ENCODE measurements at regions not wholly inside any gene's neighbourhood (a gene's known extent, or its start where the extent isn't known, plus 50 kb on each side); places are given as distances from the start of the nearest gene placed in this dataset.
A peak's percentile ranks its signal among the peaks of the same experiment; 100 is the strongest.
"Not testable (repeated sequence)": the region's sequence is repeated elsewhere in the genome, so short reads cannot be mapped to it uniquely, and the experiment has no call there.

GRCh38 chr4:109368661-109369060 is 65.0 kb upstream of the SEC24B start:
- H3F3A ChIP-seq (ENCODE audit: low read depth) = no peaks in the 10 kb centered on the region
- no peak overlapping the region for H3K4me3 ChIP-seq (ENCODE audit: low read length, poor library complexity, severe bottlenecking)
- no peaks in the 10 kb centered on the region for H3K36me3 ChIP-seq (ENCODE audit: insufficient read depth, low read length)
- H4K20me1 ChIP-seq (ENCODE audit: insufficient read depth, low read length, poor library complexity, severe bottlenecking) = no peaks in the 10 kb centered on the region
- no peaks in the 10 kb centered on the region for H3K9me2 ChIP-seq (replicated peaks; ENCODE audit: low read depth, low read length)
- TF ChIP-seq CTCF (conservative IDR thresholded peaks at IDR 0.05; ENCODE audit: low read length) = no peak
- TF ChIP-seq EZH2phosphoT487 (IDR thresholded peaks at IDR 0.05; ENCODE audit: borderline replicate concordance) = no peak
- no peaks in the 10 kb centered on the region for H3K4me1 ChIP-seq (ENCODE audit: insufficient read depth, low read length, poor library complexity, severe bottlenecking)
- no peak overlapping the region for H3K9ac ChIP-seq (ENCODE audit: low read depth, low read length, poor library complexity, severe bottlenecking)
- no peak overlapping the region for H3K4me2 ChIP-seq (ENCODE audit: low read depth, low read length, poor library complexity, severe bottlenecking)
- H2AFZ ChIP-seq (ENCODE audit: low read length) = no peak overlapping the region
- H3K79me2 ChIP-seq (ENCODE audit: insufficient read depth, low read length) = no peaks in the 10 kb centered on the region
- H3K9me3 ChIP-seq (ENCODE audit: insufficient read depth, low read depth, low read length) = no peaks in the 10 kb centered on the region
- H3K27me3 ChIP-seq (ENCODE audit: insufficient read depth, low read length, poor library complexity, severe bottlenecking) = peaks cover 100% of the 10 kb centered on the region

GRCh38 chr4:109365939-109366338 is 63.5 kb upstream of the COL25A1 start:
- no peaks in the 10 kb centered on the region for H3F3A ChIP-seq (ENCODE audit: low read depth)
- peaks cover 100% of the 10 kb centered on the region for H3K27me3 ChIP-seq (ENCODE audit: insufficient read depth, low read length, poor library complexity, severe bottlenecking)
- no peaks in the 10 kb centered on the region for H3K79me2 ChIP-seq (ENCODE audit: insufficient read depth, low read length)
- no peaks in the 10 kb centered on the region for H3K9me2 ChIP-seq (replicated peaks; ENCODE audit: low read depth, low read length)
- no peak overlapping the region for H3K4me2 ChIP-seq (ENCODE audit: low read depth, low read length, poor library complexity, severe bottlenecking)
- H3K36me3 ChIP-seq (ENCODE audit: insufficient read depth, low read length) = no peaks in the 10 kb centered on the region
- H3K9me3 ChIP-seq (ENCODE audit: insufficient read depth, low read depth, low read length) = no peaks in the 10 kb centered on the region
- no peak for TF ChIP-seq EZH2phosphoT487 (IDR thresholded peaks at IDR 0.05; ENCODE audit: borderline replicate concordance)
- TF ChIP-seq CTCF (conservative IDR thresholded peaks at IDR 0.05; ENCODE audit: low read length) = no peak
- H3K9ac ChIP-seq (ENCODE audit: low read depth, low read length, poor library complexity, severe bottlenecking) = no peak overlapping the region
- H4K20me1 ChIP-seq (ENCODE audit: insufficient read depth, low read length, poor library complexity, severe bottlenecking) = no peaks in the 10 kb centered on the region
- no peaks in the 10 kb centered on the region for H3K4me1 ChIP-seq (ENCODE audit: insufficient read depth, low read length, poor library complexity, severe bottlenecking)
- no peak overlapping the region for H2AFZ ChIP-seq (ENCODE audit: low read length)
- H3K4me3 ChIP-seq (ENCODE audit: low read length, poor library complexity, severe bottlenecking) = no peak overlapping the region

- not testable (repeated sequence) for H3K4me3 ChIP-seq (ENCODE audit: low read length, poor library complexity, severe bottlenecking); H3F3A ChIP-seq (ENCODE audit: low read depth); H3K9me2 ChIP-seq (replicated peaks; ENCODE audit: low read depth, low read length); H4K20me1 ChIP-seq (ENCODE audit: insufficient read depth, low read length, poor library complexity, severe bottlenecking); H3K4me2 ChIP-seq (ENCODE audit: low read depth, low read length, poor library complexity, severe bottlenecking); H3K79me2 ChIP-seq (ENCODE audit: insufficient read depth, low read length); H3K9ac ChIP-seq (ENCODE audit: low read depth, low read length, poor library complexity, severe bottlenecking); H3K9me3 ChIP-seq (ENCODE audit: insufficient read depth, low read depth, low read length); H3K4me1 ChIP-seq (ENCODE audit: insufficient read depth, low read length, poor library complexity, severe bottlenecking); H3K36me3 ChIP-seq (ENCODE audit: insufficient read depth, low read length); H2AFZ ChIP-seq (ENCODE audit: low read length)
- H3K27me3 ChIP-seq (ENCODE audit: insufficient read depth, low read length, poor library complexity, severe bottlenecking) = peaks cover 100% of the 10 kb centered on the region
These were observed 62.8 kb upstream of the COL25A1 start for GRCh38 chr4:109365297-109365696.

GRCh38 chr4:109359040-109359646 is 56.7 kb upstream of the COL25A1 start:
- Histone ChIP-seq H3K4me2 (ENCODE audit: low read depth, low read length, poor library complexity, severe bottlenecking) (peak overlapping the region; percentile 43), H3F3A (ENCODE audit: low read depth) (0 out of 2 replicates have a peak, but pooled peaks cover 2% of the 10 kb centered on the region)

More at GRCh38 chr4:109359040-109359646, 56.7 kb upstream of the COL25A1 start:
- Histone ChIP-seq H3K4me1 (ENCODE audit: insufficient read depth, low read length, poor library complexity, severe bottlenecking) (peaks cover 13% of the 10 kb centered on the region), H3K9ac (ENCODE audit: low read depth, low read length, poor library complexity, severe bottlenecking) (no peak overlapping the region), H3K4me3 (ENCODE audit: low read length, poor library complexity, severe bottlenecking) (no peak overlapping the region), H3K9me2 (replicated peaks; ENCODE audit: low read depth, low read length) (no peaks in the 10 kb centered on the region), H2AFZ (ENCODE audit: low read length) (no peak overlapping the region), H3K9me3 (ENCODE audit: insufficient read depth, low read depth, low read length) (no peaks in the 10 kb centered on the region), H3K79me2 (ENCODE audit: insufficient read depth, low read length) (no peaks in the 10 kb centered on the region), H3K36me3 (ENCODE audit: insufficient read depth, low read length) (no peaks in the 10 kb centered on the region), H4K20me1 (ENCODE audit: insufficient read depth, low read length, poor library complexity, severe bottlenecking) (peaks cover 6% of the 10 kb centered on the region), H3K27me3 (ENCODE audit: insufficient read depth, low read length, poor library complexity, severe bottlenecking) (peaks cover 96% of the 10 kb centered on the region)
- TF ChIP-seq EZH2phosphoT487 (IDR thresholded peaks at IDR 0.05; ENCODE audit: borderline replicate concordance) (peak; percentile 58; the same call in 1 of the 2 replicates), CTCF (conservative IDR thresholded peaks at IDR 0.05; ENCODE audit: low read length) (no peak)
